H1 (cell line): ENCODE measurements at regions not wholly inside any gene's neighbourhood (a gene's known extent, or its start where the extent isn't known, plus 50 kb on each side); places are given as distances from the start of the nearest gene placed in this dataset.
A peak's percentile ranks its signal among the peaks of the same experiment; 100 is the strongest.

Source experiments
- ASH2L ChIP-seq: fragments of 200-600, 300-600 bp; sonication (generic); IDR thresholded peaks from one replicate; pipeline ENCODE4 v1.7.1; 2017; ENCODE audit warnings: low read length
- BRCA1 ChIP-seq: IDR thresholded peaks from 2 replicates; pipeline ENCODE4 v1.6.1; 2012; ENCODE audit warnings: low read depth, low read length, improper control_type of control experiment
- CEBPB ChIP-seq: IDR thresholded peaks from 2 replicates; pipeline ENCODE4 v1.6.1; 2012; ENCODE audit warnings: low read depth, low read length
- CHD1 ChIP-seq: IDR thresholded peaks from 2 replicates; pipeline ENCODE4 v1.6.1; 2012; ENCODE audit warnings: low read depth, low read length, improper control_type of control experiment
- KDM1A ChIP-seq: fragments of 200-600, 300-600 bp; sonication (generic); IDR thresholded peaks from 2 replicates; pipeline ENCODE4 v1.7.1; 2016; ENCODE audit warnings: mild to moderate bottlenecking, low read length, borderline replicate concordance
- NANOG ChIP-seq: IDR thresholded peaks from 2 replicates; pipeline ENCODE4 v1.6.1; 2011; ENCODE audit warnings: low read length, low read depth, mild to moderate bottlenecking, inconsistent platforms; ENCODE audit not compliant: insufficient read depth, poor library complexity, severe bottlenecking
- PHF8 ChIP-seq: fragments of 200-600 bp; sonication (generic); conservative IDR thresholded peaks from 2 replicates; pipeline ENCODE4 v1.7.1; 2012; ENCODE audit warnings: low read depth, mild to moderate bottlenecking, inconsistent platforms, low read length, moderate library complexity
- POU5F1 ChIP-seq: IDR thresholded peaks from 2 replicates; pipeline ENCODE4 v1.6.1; 2011; ENCODE audit warnings: low read depth, mild to moderate bottlenecking, low read length, moderate library complexity
- RNF2 ChIP-seq: fragments of 200-900, 300-1000 bp; sonication (generic); IDR thresholded peaks from 2 replicates; pipeline ENCODE4 v1.7.1; 2016; ENCODE audit warnings: borderline replicate concordance, low read depth, mild to moderate bottlenecking, antibody characterized with exemption, low read length; ENCODE audit not compliant: poor library complexity, severe bottlenecking; ENCODE audit errors: missing control alignments
- RXRA ChIP-seq: IDR thresholded peaks from 2 replicates; pipeline ENCODE4 v1.6.1; 2011; ENCODE audit warnings: low read depth, mild to moderate bottlenecking, low read length, moderate library complexity; ENCODE audit not compliant: insufficient read depth
- SIN3A ChIP-seq, 2 experiments: IDR thresholded peaks in 1 of 2; conservative IDR thresholded peaks in 1 of 2; 2 replicates each; pipeline ENCODE4 v1.6.1; 2011 to 2012; ENCODE audit warnings: low read length in 2 of 2, improper control_type of control experiment in 1 of 2, low read depth in 1 of 2, mild to moderate bottlenecking in 1 of 2
- SP1 ChIP-seq: IDR thresholded peaks from 2 replicates; pipeline ENCODE4 v1.6.1; 2011; ENCODE audit warnings: low read depth, low read length
- SP2 ChIP-seq: IDR thresholded peaks from 2 replicates; pipeline ENCODE4 v1.6.1; 2012; ENCODE audit warnings: mild to moderate bottlenecking, low read length, inconsistent platforms
- TAF1 ChIP-seq: IDR thresholded peaks from 2 replicates; pipeline ENCODE4 v1.6.1; 2011; ENCODE audit warnings: mild to moderate bottlenecking, low read depth, low read length
- ZNF274 ChIP-seq: IDR thresholded peaks from 2 replicates; pipeline ENCODE4 v1.7.0; 2012; ENCODE audit warnings: low read length, borderline replicate concordance; ENCODE audit errors: extremely low read depth
- TF ChIP-seq, protein P1 (sequence below): IDR thresholded peaks from 2 replicates; pipeline ENCODE4 v1.6.1; 2011; ENCODE audit warnings: low read length, improper control_type of control experiment
- TF ChIP-seq, protein P2 (sequence below), 3 experiments: IDR thresholded peaks; 1 replicate in 2 of 3; 2 replicates in 1 of 3; pipeline versions ENCODE4 v1.5.1 to v1.6.1; 2011; ENCODE audit warnings: low read length in 3 of 3, mild to moderate bottlenecking in 3 of 3, inconsistent platforms in 2 of 3, low read depth in 1 of 3, moderate library complexity in 1 of 3; ENCODE audit not compliant: insufficient read depth in 1 of 3; ENCODE audit errors: control extremely low read depth in 1 of 3
- TF ChIP-seq, protein P3 (sequence below): IDR thresholded peaks from 2 replicates; pipeline ENCODE4 v1.6.1; 2012; ENCODE audit warnings: inconsistent platforms
- TF ChIP-seq, protein P4 (sequence below): IDR thresholded peaks from 2 replicates; pipeline ENCODE4 v1.6.1; 2011; ENCODE audit warnings: low read depth, mild to moderate bottlenecking, low read length; ENCODE audit not compliant: insufficient read depth

DNA sequence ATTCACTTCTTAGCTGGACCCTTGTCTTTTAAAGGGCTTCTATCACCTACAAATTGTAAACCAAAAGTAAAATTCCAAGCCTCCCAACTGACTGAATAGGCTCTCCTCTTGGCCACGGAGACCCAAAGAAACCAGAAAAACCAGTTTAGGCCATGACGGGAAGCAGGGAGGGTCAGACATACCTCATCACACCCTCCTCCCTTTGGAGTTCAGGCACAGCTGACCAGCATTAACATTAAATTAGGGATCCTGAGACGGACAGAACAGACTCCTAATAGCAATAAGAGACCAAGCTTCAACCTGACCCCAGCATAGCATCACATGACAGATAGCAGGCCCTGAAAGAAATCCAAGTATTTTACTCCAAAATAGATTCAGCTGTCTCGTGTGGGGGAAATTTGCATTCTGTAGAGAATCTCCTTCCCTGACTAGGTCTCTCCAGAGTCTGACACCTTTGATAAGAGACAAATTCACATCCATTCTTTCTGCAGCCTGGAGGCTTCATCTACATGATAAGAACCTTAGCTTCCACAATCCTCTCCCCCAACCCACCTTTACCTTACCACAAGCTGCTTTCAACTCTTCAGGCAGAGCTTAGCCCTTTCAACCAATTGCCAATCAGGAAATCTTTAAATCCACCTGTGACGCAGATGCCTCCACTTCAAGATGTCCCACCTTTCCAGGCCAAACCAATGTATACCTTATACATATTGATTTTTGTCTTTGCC is 177.1 kb upstream of the RAB4A start (continued):
- TF ChIP-seq, protein P1, sequence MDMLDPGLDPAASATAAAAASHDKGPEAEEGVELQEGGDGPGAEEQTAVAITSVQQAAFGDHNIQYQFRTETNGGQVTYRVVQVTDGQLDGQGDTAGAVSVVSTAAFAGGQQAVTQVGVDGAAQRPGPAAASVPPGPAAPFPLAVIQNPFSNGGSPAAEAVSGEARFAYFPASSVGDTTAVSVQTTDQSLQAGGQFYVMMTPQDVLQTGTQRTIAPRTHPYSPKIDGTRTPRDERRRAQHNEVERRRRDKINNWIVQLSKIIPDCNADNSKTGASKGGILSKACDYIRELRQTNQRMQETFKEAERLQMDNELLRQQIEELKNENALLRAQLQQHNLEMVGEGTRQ: no peak
- TF ChIP-seq SIN3A (conservative IDR thresholded peaks at IDR 0.05 in 1 of 2, IDR thresholded peaks at IDR 0.05 in 1 of 2; ENCODE audit: low read depth in 1 of 2, low read length in 2 of 2) (peak; percentile 41 to 76; a peak in 2 of 4 replicates), CHD1 (no peak), RNF2 (no peak), POU5F1 (0 out of 2 replicates have a peak, but pooled peaks have one; percentile 3), ZNF274 (no peak), RXRA (no peak), PHF8 (no peak), BRCA1 (no peak), SP2 (no peak), ASH2L (peak; percentile 99), TAF1 (0 out of 2 replicates have a peak, but pooled peaks have one; percentile 32), KDM1A (no peak), SP1 (peak; percentile 95), CEBPB (no peak), NANOG (peak; percentile 41)
- TF ChIP-seq, protein P2, sequence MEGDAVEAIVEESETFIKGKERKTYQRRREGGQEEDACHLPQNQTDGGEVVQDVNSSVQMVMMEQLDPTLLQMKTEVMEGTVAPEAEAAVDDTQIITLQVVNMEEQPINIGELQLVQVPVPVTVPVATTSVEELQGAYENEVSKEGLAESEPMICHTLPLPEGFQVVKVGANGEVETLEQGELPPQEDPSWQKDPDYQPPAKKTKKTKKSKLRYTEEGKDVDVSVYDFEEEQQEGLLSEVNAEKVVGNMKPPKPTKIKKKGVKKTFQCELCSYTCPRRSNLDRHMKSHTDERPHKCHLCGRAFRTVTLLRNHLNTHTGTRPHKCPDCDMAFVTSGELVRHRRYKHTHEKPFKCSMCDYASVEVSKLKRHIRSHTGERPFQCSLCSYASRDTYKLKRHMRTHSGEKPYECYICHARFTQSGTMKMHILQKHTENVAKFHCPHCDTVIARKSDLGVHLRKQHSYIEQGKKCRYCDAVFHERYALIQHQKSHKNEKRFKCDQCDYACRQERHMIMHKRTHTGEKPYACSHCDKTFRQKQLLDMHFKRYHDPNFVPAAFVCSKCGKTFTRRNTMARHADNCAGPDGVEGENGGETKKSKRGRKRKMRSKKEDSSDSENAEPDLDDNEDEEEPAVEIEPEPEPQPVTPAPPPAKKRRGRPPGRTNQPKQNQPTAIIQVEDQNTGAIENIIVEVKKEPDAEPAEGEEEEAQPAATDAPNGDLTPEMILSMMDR (IDR thresholded peaks at IDR 0.05; ENCODE audit: control extremely low read depth in 1 of 3, insufficient read depth in 1 of 3, low read depth in 1 of 3, low read length in 3 of 3): no peak
- TF ChIP-seq, protein P3, sequence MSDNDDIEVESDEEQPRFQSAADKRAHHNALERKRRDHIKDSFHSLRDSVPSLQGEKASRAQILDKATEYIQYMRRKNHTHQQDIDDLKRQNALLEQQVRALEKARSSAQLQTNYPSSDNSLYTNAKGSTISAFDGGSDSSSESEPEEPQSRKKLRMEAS: 0 out of 2 replicates have a peak, but pooled peaks have one; percentile 31
- TF ChIP-seq, protein P4, sequence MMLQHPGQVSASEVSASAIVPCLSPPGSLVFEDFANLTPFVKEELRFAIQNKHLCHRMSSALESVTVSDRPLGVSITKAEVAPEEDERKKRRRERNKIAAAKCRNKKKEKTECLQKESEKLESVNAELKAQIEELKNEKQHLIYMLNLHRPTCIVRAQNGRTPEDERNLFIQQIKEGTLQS: no peak
